HCT116 (cell line): ENCODE measurements at regions not wholly inside any gene's neighbourhood (a gene's known extent, or its start where the extent isn't known, plus 50 kb on each side); places are given as distances from the start of the nearest gene placed in this dataset.

Experiments
- ATAC-seq: fragments of 200-7000 bp; cut with Tn5 transposase; 2 replicates; pipeline ENCODE4 v1.9.1; 2020; ENCODE audit warnings: mild to moderate bottlenecking, moderate library complexity
- BruUV-seq: library from RNA; stranded (reverse); fragments of 400-500 nt; replicated peaks from 2 replicates; lab custom pipeline; 2021; lab: Mats Ljungman, UMichigan
- CTCF ChIA-PET: fragments of 300-600 bp; sonication (Branson Sonifier 250); formaldehyde crosslinking; loops from one replicate; lab custom pipeline; 2021; ENCODE audit warnings: antibody characterized with exemption; lab: Charles Lee
- POLR2A ChIA-PET: fragments of 300-600, 350-600 bp; sonication (Branson Sonifier 250); formaldehyde crosslinking; loops from one replicate; lab custom pipeline; 2021; ENCODE audit warnings: antibody characterized with exemption; lab: Charles Lee
- RAD21 ChIA-PET, 2 experiments: fragments of 300-600 bp; sonication (Branson Sonifier 250); formaldehyde crosslinking; loops; one replicate each; lab custom pipeline; 2023; ENCODE audit warnings: low total read pairs in 2 of 2; ENCODE audit not compliant: uncharacterized antibody in 2 of 2, unreplicated experiment in 2 of 2, low non-redundant PET in 1 of 2; lab: Charles Lee
- DNase-seq: peaks from one replicate; pipeline ENCODE4 v3.0.0-alpha.2; 2010; ENCODE audit warnings: low read depth, low spot score
- H2AFZ ChIP-seq: fragments of 200-600 bp; shearing (Covaris generic), sonication (generic); 2 replicates; pipeline ENCODE4 v1.6.1; 2017; ENCODE audit warnings: low read depth, mixed run types, mixed read lengths, antibody characterized with exemption, low read length; ENCODE audit not compliant: poor library complexity, severe bottlenecking
- H3K27ac ChIP-seq: 2 replicates; pipeline ENCODE4 v1.5.1; 2012; ENCODE audit warnings: low read depth, low read length
- H3K27me3 ChIP-seq: fragments of 200-600 bp; sonication (generic); 2 replicates; pipeline ENCODE4 v1.6.1; 2016; ENCODE audit warnings: mixed run types, low read length, mixed read lengths; ENCODE audit not compliant: insufficient read depth
- H3K36me3 ChIP-seq, 2 experiments: fragments of 200-500 bp in 1 of 2; fragments of 200-600 bp in 1 of 2; sonication (Bioruptor generic) in 1 of 2; sonication (generic) in 1 of 2; 2 replicates each; pipeline versions ENCODE4 v1.5.1 to v1.6.1; 2014 to 2016; ENCODE audit warnings: low read length in 2 of 2, inconsistent platforms in 1 of 2, mixed read lengths in 1 of 2, mixed run types in 1 of 2; ENCODE audit not compliant: insufficient read depth in 2 of 2, control insufficient read depth in 1 of 2
- H3K4me1 ChIP-seq, 2 experiments: fragments of 200-600 bp in 1 of 2; sonication (generic) in 1 of 2; 2 replicates each; pipeline versions ENCODE4 v1.5.1 to v1.6.1; 2012 to 2017; ENCODE audit warnings: low read length in 2 of 2, inconsistent platforms in 1 of 2, mild to moderate bottlenecking in 1 of 2, mixed read lengths in 1 of 2, mixed run types in 1 of 2, moderate library complexity in 1 of 2; ENCODE audit not compliant: insufficient read depth in 2 of 2, control insufficient read depth in 1 of 2
- H3K4me2 ChIP-seq: fragments of 200-600 bp; sonication (generic); 2 replicates; pipeline ENCODE4 v1.6.1; 2017; ENCODE audit warnings: mixed run types, low read length, mixed read lengths
- H3K4me3 ChIP-seq, 2 experiments: fragments of 200-600 bp in 1 of 2; sonication (generic) in 1 of 2; replicated peaks in 1 of 2; 2 replicates each; pipeline ENCODE4 v1.5.1; 2011 to 2016; ENCODE audit warnings: low read length in 2 of 2, control low read depth in 1 of 2, low read depth in 1 of 2, mild to moderate bottlenecking in 1 of 2, mixed read lengths in 1 of 2, mixed run types in 1 of 2
- H3K79me2 ChIP-seq: fragments of 200-600 bp; sonication (generic); 2 replicates; pipeline ENCODE4 v1.6.1; 2017; ENCODE audit warnings: mild to moderate bottlenecking, mixed run types, low read length, moderate library complexity, mixed read lengths; ENCODE audit not compliant: insufficient read depth
- H3K9ac ChIP-seq: fragments of 200-600 bp; sonication (generic); 2 replicates; pipeline ENCODE4 v1.6.1; 2016; ENCODE audit warnings: low read length, mixed read lengths
- H3K9me2 ChIP-seq: fragments of 200-600 bp; sonication (generic), shearing (Covaris generic); 2 replicates; pipeline ENCODE4 v1.6.1; 2017; ENCODE audit warnings: mixed run types, mild to moderate bottlenecking, moderate library complexity; ENCODE audit not compliant: insufficient read depth
- H3K9me3 ChIP-seq, 2 experiments: fragments of 200-500 bp in 1 of 2; fragments of 200-600 bp in 1 of 2; sonication (Bioruptor generic) in 1 of 2; sonication (generic) in 1 of 2; 2 replicates each; pipeline ENCODE4 v1.6.1; 2014 to 2017; ENCODE audit warnings: low read length in 2 of 2, mixed read lengths in 2 of 2, inconsistent platforms in 1 of 2, low read depth in 1 of 2, mild to moderate bottlenecking in 1 of 2, mixed run types in 1 of 2, moderate library complexity in 1 of 2; ENCODE audit not compliant: control insufficient read depth in 1 of 2, insufficient read depth in 1 of 2
- H4K20me1 ChIP-seq: fragments of 200-600 bp; sonication (generic), shearing (Covaris generic); 2 replicates; pipeline ENCODE4 v1.6.1; 2017; ENCODE audit warnings: mixed run types, mild to moderate bottlenecking, moderate library complexity; ENCODE audit not compliant: insufficient read depth
- CEBPB ChIP-seq: IDR thresholded peaks from 2 replicates; pipeline ENCODE4 v1.6.1; 2012; ENCODE audit warnings: low read depth
- CTCF ChIP-seq, 3 experiments: fragments of 200-600 bp in 1 of 3; sonication (generic) in 1 of 3; IDR thresholded peaks in 2 of 3; conservative IDR thresholded peaks in 1 of 3; 2 replicates each; pipeline ENCODE4 v1.5.1; 2012 to 2017; ENCODE audit warnings: low read depth in 2 of 3, low read length in 2 of 3, antibody characterized with exemption in 1 of 3, borderline replicate concordance in 1 of 3, control low read depth in 1 of 3, mild to moderate bottlenecking in 1 of 3, mixed read lengths in 1 of 3, mixed run types in 1 of 3, moderate library complexity in 1 of 3; ENCODE audit not compliant: insufficient read depth in 1 of 3
- EGR1 ChIP-seq: IDR thresholded peaks from 2 replicates; pipeline ENCODE4 v1.6.1; 2012; ENCODE audit warnings: low read depth
- EZH2 ChIP-seq: fragments of 200-600 bp; sonication (generic); IDR thresholded peaks from 2 replicates; pipeline ENCODE4 v1.6.1; 2017; ENCODE audit warnings: antibody characterized with exemption, mixed run types
- EZH2phosphoT487 ChIP-seq: fragments of 200-600 bp; IDR thresholded peaks from 2 replicates; pipeline ENCODE4 v1.6.1; 2018; ENCODE audit warnings: antibody characterized with exemption, borderline replicate concordance
- JUND ChIP-seq: IDR thresholded peaks from 2 replicates; pipeline ENCODE4 v1.6.1; 2012
- POLR2AphosphoS5 ChIP-seq: IDR thresholded peaks from 2 replicates; pipeline ENCODE4 v1.6.1; 2011; ENCODE audit warnings: mild to moderate bottlenecking, low read depth, low read length, moderate library complexity
- ZFX ChIP-seq: fragments of 450-650 bp; IDR thresholded peaks from 2 replicates; pipeline ENCODE4 v1.6.1; 2017
- intact Hi-C: fragments of 100-400 bp; cut with micrococcal nuclease; formaldehyde crosslinking; loops from 2 replicates; pipeline ENCODE4 v1.10.0; 2022
- TF ChIP-seq, protein P1 (sequence below): IDR thresholded peaks from 2 replicates; pipeline ENCODE4 v1.6.1; 2012
- TF ChIP-seq, protein P2 (sequence below): IDR thresholded peaks from 2 replicates; pipeline ENCODE4 v1.6.1; 2011; ENCODE audit warnings: mild to moderate bottlenecking, low read length, moderate library complexity; ENCODE audit not compliant: insufficient replicate concordance; ENCODE audit errors: extremely low read depth

DNA sequence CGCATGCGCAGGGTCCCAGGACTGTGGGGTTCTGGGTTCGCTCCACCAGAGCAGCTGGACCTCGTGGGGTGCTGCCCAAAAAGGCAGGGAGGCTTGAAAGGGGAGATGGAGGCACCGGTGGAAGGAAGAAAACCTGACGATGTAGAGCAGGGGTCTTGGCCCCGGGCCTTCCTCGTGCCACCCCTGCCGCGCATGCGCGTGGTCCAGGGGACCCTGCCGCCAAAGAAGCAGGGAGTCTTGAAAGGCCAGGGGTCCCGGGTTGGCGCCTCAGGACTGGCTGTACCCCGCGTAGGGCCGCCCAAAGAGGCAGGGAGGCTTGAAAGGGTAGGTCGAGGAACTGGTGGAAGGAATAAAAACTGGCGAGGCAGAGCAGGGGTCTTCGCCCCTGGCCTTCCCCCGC, 321.0 kb downstream of the ALG10 start:
- Histone ChIP-seq H3K9ac (no peak overlapping the region), H3K27me3 (no peaks in the 10 kb centered on the region), H3K4me2 (no peak overlapping the region), H3K4me3 (no peak overlapping the region), H3K79me2 (no peaks in the 10 kb centered on the region), H3K4me1 (no peaks in the 10 kb centered on the region), H3K9me2 (no peaks in the 10 kb centered on the region), H3K36me3 (no peaks in the 10 kb centered on the region), H2AFZ (no peak overlapping the region), H3K9me3 (no peaks in the 10 kb centered on the region), H4K20me1 (no peaks in the 10 kb centered on the region), H3K27ac (no peak overlapping the region)
- CTCF ChIA-PET, result no interaction called here
- RAD21 ChIA-PET, result no interaction called here
- POLR2A ChIA-PET, result no interaction called here
- TF ChIP-seq, protein P1, sequence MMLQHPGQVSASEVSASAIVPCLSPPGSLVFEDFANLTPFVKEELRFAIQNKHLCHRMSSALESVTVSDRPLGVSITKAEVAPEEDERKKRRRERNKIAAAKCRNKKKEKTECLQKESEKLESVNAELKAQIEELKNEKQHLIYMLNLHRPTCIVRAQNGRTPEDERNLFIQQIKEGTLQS, result no peak
- TF ChIP-seq EGR1 (no peak), CTCF (IDR thresholded peaks at IDR 0.05 in 2 of 3, conservative IDR thresholded peaks at IDR 0.05 in 1 of 3; ENCODE audit: borderline replicate concordance in 1 of 3, insufficient read depth in 1 of 3, low read depth in 2 of 3, low read length in 2 of 3) (no peak), ZFX (no peak), POLR2AphosphoS5 (no peak), EZH2 (no peak), CEBPB (no peak), JUND (no peak), EZH2phosphoT487 (no peak)
- TF ChIP-seq, protein P2, sequence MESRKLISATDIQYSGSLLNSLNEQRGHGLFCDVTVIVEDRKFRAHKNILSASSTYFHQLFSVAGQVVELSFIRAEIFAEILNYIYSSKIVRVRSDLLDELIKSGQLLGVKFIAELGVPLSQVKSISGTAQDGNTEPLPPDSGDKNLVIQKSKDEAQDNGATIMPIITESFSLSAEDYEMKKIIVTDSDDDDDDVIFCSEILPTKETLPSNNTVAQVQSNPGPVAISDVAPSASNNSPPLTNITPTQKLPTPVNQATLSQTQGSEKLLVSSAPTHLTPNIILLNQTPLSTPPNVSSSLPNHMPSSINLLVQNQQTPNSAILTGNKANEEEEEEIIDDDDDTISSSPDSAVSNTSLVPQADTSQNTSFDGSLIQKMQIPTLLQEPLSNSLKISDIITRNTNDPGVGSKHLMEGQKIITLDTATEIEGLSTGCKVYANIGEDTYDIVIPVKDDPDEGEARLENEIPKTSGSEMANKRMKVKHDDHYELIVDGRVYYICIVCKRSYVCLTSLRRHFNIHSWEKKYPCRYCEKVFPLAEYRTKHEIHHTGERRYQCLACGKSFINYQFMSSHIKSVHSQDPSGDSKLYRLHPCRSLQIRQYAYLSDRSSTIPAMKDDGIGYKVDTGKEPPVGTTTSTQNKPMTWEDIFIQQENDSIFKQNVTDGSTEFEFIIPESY, result no peak
- intact Hi-C loops, result no loop called here
- no TSS peak for BruUV-seq
- ATAC-seq, result no peak
- DNase-seq, result no peak
